Skeletal muscle tissue (tissue), 3 donors: ENCODE measurements at regions not wholly inside any gene's neighbourhood (a gene's known extent, or its start where the extent isn't known, plus 50 kb on each side); places are given as distances from the start of the nearest gene placed in this dataset.

Source experiments
- H3K27ac ChIP-seq: one replicate; pipeline ENCODE4 v1.7.0; 2013; ENCODE audit warnings: mild to moderate bottlenecking, low read depth, low read length, inconsistent platforms
- H3K27me3 ChIP-seq, 3 donors: one replicate each; pipeline ENCODE4 v1.7.0; 2013; ENCODE audit warnings: low read length in 3 of 3; ENCODE audit not compliant: control insufficient read depth in 3 of 3, insufficient read depth in 3 of 3
- H3K36me3 ChIP-seq, 3 donors: one replicate each; pipeline ENCODE4 v1.7.0; 2013; ENCODE audit warnings: low read length in 3 of 3; ENCODE audit not compliant: control insufficient read depth in 3 of 3, insufficient read depth in 3 of 3
- H3K4me1 ChIP-seq, 3 donors: one replicate each; pipeline ENCODE4 v1.7.0; 2013; ENCODE audit warnings: low read length in 3 of 3, mild to moderate bottlenecking in 3 of 3; ENCODE audit not compliant: control insufficient read depth in 3 of 3, insufficient read depth in 3 of 3
- H3K4me3 ChIP-seq, 3 donors: one replicate each; pipeline ENCODE4 v1.7.0; 2013; ENCODE audit warnings: low read length in 3 of 3
- H3K9ac ChIP-seq, 3 donors: one replicate each; pipeline ENCODE4 v1.7.0; 2013; ENCODE audit warnings: low read length in 3 of 3, mild to moderate bottlenecking in 3 of 3, moderate library complexity in 2 of 3, low read depth in 1 of 3
- H3K9me3 ChIP-seq, 3 donors: one replicate each; pipeline ENCODE4 v1.7.0; 2013; ENCODE audit warnings: low read length in 3 of 3; ENCODE audit not compliant: control insufficient read depth in 3 of 3
- donor health status: Osteomylitis.

GRCh38 chr10:29962166-29962850 is 97.1 kb downstream of the JCAD start:
- no peak overlapping the region for H3K4me3 ChIP-seq
- no peak overlapping the region for H3K9ac ChIP-seq
- H3K27me3 ChIP-seq: no peaks in the 10 kb centered on the region
- H3K36me3 ChIP-seq: no peaks in the 10 kb centered on the region
- no peaks in the 10 kb centered on the region for H3K9me3 ChIP-seq
- H3K4me1 ChIP-seq: peaks cover 8 to 9% (median 9%) of the 10 kb centered on the region in 3 donors
- H3K27ac ChIP-seq: no peak overlapping the region

GRCh38 chr10:29961351-29961750 is 98.0 kb downstream of the JCAD start:
- no peaks in the 10 kb centered on the region for H3K27me3 ChIP-seq

GRCh38 chr10:29960261-29960660 is 99.1 kb downstream of the JCAD start:
- Histone ChIP-seq H3K9ac (no peak overlapping the region), H3K27me3 (no peaks in the 10 kb centered on the region), H3K36me3 (no peaks in the 10 kb centered on the region), H3K4me1 (peaks cover 8 to 10% (median 9%) of the 10 kb centered on the region in 3 donors), H3K9me3 (no peaks in the 10 kb centered on the region), H3K4me3 (no peak overlapping the region), H3K27ac (no peak overlapping the region)

More at GRCh38 chr10:29961351-29961750, 98.0 kb downstream of the JCAD start:
- Histone ChIP-seq H3K9ac (no peak overlapping the region), H3K36me3 (no peaks in the 10 kb centered on the region), H3K4me3 (no peak overlapping the region), H3K4me1 (peaks cover 8 to 10% (median 9%) of the 10 kb centered on the region in 3 donors), H3K9me3 (no peaks in the 10 kb centered on the region), H3K27ac (no peak overlapping the region)

- H3K27ac ChIP-seq: no peak overlapping the region
- no peak overlapping the region for H3K4me3 ChIP-seq
- H3K36me3 ChIP-seq: no peaks in the 10 kb centered on the region
These were observed 99.8 kb downstream of the JCAD start for GRCh38 chr10:29959586-29959985.

GRCh38 chr10:29958440-29958839 is 100.9 kb downstream of the JCAD start:
- no peaks in the 10 kb centered on the region for H3K36me3 ChIP-seq
- H3K9me3 ChIP-seq: no peaks in the 10 kb centered on the region
- H3K4me1 ChIP-seq: peaks cover 8 to 10% (median 9%) of the 10 kb centered on the region in 3 donors
- H3K4me3 ChIP-seq: peak overlapping the region in 1 of 3 donors; percentile 7
- no peaks in the 10 kb centered on the region for H3K27me3 ChIP-seq
- H3K27ac ChIP-seq: no peak overlapping the region
- peak overlapping the region in 1 of 3 donors; percentile 35 for H3K9ac ChIP-seq

More at GRCh38 chr10:29959586-29959985, 99.8 kb downstream of the JCAD start:
- H3K9me3 ChIP-seq: no peaks in the 10 kb centered on the region
- no peak overlapping the region for H3K9ac ChIP-seq
- peaks cover 8 to 10% (median 9%) of the 10 kb centered on the region in 3 donors for H3K4me1 ChIP-seq
- no peaks in the 10 kb centered on the region for H3K27me3 ChIP-seq

- Histone ChIP-seq H3K4me3 (peak overlapping the region in 1 of 3 donors; percentile 7), H3K27ac (no peak overlapping the region), H3K9ac (peak overlapping the region in 1 of 3 donors; percentile 35), H3K9me3 (no peaks in the 10 kb centered on the region), H3K4me1 (peaks cover 8 to 10% (median 9%) of the 10 kb centered on the region in 3 donors), H3K27me3 (no peaks in the 10 kb centered on the region), H3K36me3 (no peaks in the 10 kb centered on the region)
These were observed 101.5 kb downstream of the JCAD start for GRCh38 chr10:29957907-29958331.

GRCh38 chr10:29957236-29957635 is 102.2 kb downstream of the JCAD start:
- Histone ChIP-seq H3K4me3 (no peak overlapping the region), H3K9ac (no peak overlapping the region), H3K27me3 (no peaks in the 10 kb centered on the region), H3K4me1 (peaks cover 8 to 10% (median 9%) of the 10 kb centered on the region in 3 donors), H3K27ac (no peak overlapping the region), H3K9me3 (no peaks in the 10 kb centered on the region), H3K36me3 (no peaks in the 10 kb centered on the region)

GRCh38 chr10:29956335-29956924 is 103.0 kb downstream of the JCAD start:
- no peaks in the 10 kb centered on the region for H3K27me3 ChIP-seq
- no peaks in the 10 kb centered on the region for H3K9me3 ChIP-seq
- H3K36me3 ChIP-seq: no peaks in the 10 kb centered on the region
- no peak overlapping the region for H3K9ac ChIP-seq
- H3K4me3 ChIP-seq: no peak overlapping the region
- H3K27ac ChIP-seq: no peak overlapping the region
- H3K4me1 ChIP-seq: peaks cover 8 to 10% (median 9%) of the 10 kb centered on the region in 3 donors

- Histone ChIP-seq H3K9ac (no peak overlapping the region), H3K36me3 (no peaks in the 10 kb centered on the region), H3K4me3 (no peak overlapping the region), H3K27me3 (no peaks in the 10 kb centered on the region), H3K4me1 (peaks cover 8 to 10% (median 9%) of the 10 kb centered on the region in 3 donors), H3K9me3 (no peaks in the 10 kb centered on the region), H3K27ac (no peak overlapping the region)
These were observed 104.0 kb downstream of the JCAD start for GRCh38 chr10:29955329-29955935.

- Histone ChIP-seq H3K27ac (no peak overlapping the region), H3K9ac (no peak overlapping the region), H3K36me3 (no peaks in the 10 kb centered on the region), H3K4me1 (peaks cover 21 to 31% (median 25%) of the 10 kb centered on the region in 3 donors), H3K9me3 (no peaks in the 10 kb centered on the region), H3K27me3 (no peaks in the 10 kb centered on the region), H3K4me3 (no peak overlapping the region)
These were observed 107.9 kb downstream of the JCAD start for GRCh38 chr10:29951441-29951931.
